ENCODE measurements at regions not wholly inside any gene's neighbourhood (a gene's known extent, or its start where the extent isn't known, plus 50 kb on each side); places are given as distances from the start of the nearest gene placed in this dataset.

DNA sequence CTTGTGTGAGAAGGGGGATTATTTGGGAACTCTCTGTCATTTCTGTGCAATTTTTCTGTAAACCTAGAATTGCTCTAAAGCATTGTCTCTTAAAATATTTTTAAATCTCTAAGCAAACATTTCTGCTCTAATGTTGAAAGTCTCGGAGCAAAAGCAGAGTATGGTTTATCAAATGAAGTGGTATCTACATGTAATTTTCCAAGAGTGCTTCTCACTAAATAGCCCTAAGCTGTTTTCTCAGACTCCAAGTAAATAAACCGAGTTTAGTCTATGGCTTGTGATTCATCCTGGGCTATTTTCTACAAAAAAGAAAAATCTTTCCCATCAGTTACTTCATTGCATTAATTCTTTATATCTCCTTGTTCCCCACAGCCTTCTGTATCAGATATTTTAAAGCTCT is 90.8 kb downstream of the METTL4 start:
- Histone ChIP-seq H3K36me3 (replicated peaks in 1 of 2; ENCODE audit: control insufficient read depth in 1 of 2, insufficient read depth in 2 of 2, low read length in 1 of 2) (no peaks in the 10 kb centered on the region), H3K4me1 (ENCODE audit: control insufficient read depth in 1 of 2, insufficient read depth in 2 of 2, low read depth in 1 of 2, low read length in 1 of 2) (no peaks in the 10 kb centered on the region; a peak in 1 of 4 replicates), H3K4me3 (ENCODE audit: low read depth in 2 of 2, low read length in 1 of 2) (no peak overlapping the region), H3K4me2 (no peak overlapping the region), H3K9me3 (no peaks in the 10 kb centered on the region), H3K9me2 (no peaks in the 10 kb centered on the region), H4K20me1 (ENCODE audit: insufficient read depth) (no peaks in the 10 kb centered on the region), H3F3A (replicated peaks; ENCODE audit: insufficient read depth) (no peaks in the 10 kb centered on the region), H3K9ac (no peak overlapping the region), H3K79me2 (ENCODE audit: insufficient read depth) (no peaks in the 10 kb centered on the region), H3K27me3 (ENCODE audit: insufficient read depth) (no peaks in the 10 kb centered on the region), H3K27ac (ENCODE audit: low read depth in 2 of 2, low read length in 1 of 2) (no peak overlapping the region), H2AFZ (ENCODE audit: low read depth) (peak overlapping the region; percentile 61; the same call in 1 of the 2 replicates)
- POLR2A ChIA-PET: no interaction called here
- no peak for DNase-seq
- no peak for TF ChIP-seq YY1 (IDR thresholded peaks at IDR 0.05; ENCODE audit: low read depth)
- no peak for TF ChIP-seq MXI1 (IDR thresholded peaks at IDR 0.05; ENCODE audit: low read depth, low read length)
- WGBS (ENCODE audit: low lambda C conversion rate): 55% methylated on average over 2 of the region's 2 CpGs
- CTCF ChIA-PET: no interaction called here

DNA sequence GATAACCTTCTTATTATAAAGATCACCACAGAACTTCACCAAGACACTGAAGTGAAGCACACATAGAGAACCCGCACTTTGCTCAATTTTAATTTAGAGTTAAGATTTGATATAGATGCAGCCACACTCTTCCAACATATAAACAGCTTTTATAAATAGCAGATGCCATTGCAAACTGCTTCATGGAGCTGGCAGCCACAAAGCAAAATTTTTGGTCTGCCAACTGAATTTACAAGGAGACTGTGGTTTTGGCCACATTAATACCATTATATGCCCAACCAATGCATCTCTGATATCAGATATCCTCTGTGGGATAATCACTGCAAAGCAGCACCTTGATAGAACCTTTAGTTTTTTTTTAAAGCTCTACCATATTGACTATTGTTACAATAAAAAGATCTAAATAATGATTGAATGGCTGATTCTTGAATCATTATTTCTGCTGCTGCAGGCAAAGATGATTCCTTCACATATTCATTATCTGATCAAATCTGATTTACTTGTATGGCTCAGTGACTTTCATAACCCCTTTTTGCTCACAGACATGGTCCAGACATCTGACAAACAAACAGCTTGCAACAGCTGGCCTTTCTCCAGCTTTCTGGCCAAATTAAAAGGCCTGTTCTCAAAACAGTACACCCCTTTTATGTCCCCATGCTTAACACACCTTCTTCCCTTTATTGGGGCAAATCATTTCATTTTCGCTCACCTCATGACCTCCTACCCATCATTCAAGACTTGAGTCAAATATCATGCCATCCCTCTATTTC is 88.4 kb downstream of the METTL4 start:
- Histone ChIP-seq H3K27ac (ENCODE audit: low read depth in 2 of 2, low read length in 1 of 2) (no peak overlapping the region), H3K9me3 (no peaks in the 10 kb centered on the region), H3K4me2 (no peak overlapping the region), H3K79me2 (ENCODE audit: insufficient read depth) (no peaks in the 10 kb centered on the region), H3K9ac (no peak overlapping the region), H3K9me2 (no peaks in the 10 kb centered on the region), H3K4me1 (ENCODE audit: control insufficient read depth in 1 of 2, insufficient read depth in 2 of 2, low read depth in 1 of 2, low read length in 1 of 2) (no peaks in the 10 kb centered on the region; a peak in 1 of 4 replicates), H3K27me3 (ENCODE audit: insufficient read depth) (no peaks in the 10 kb centered on the region), H4K20me1 (ENCODE audit: insufficient read depth) (no peaks in the 10 kb centered on the region), H2AFZ (ENCODE audit: low read depth) (no peak overlapping the region), H3K36me3 (replicated peaks in 1 of 2; ENCODE audit: control insufficient read depth in 1 of 2, insufficient read depth in 2 of 2, low read length in 1 of 2) (no peaks in the 10 kb centered on the region), H3F3A (replicated peaks; ENCODE audit: insufficient read depth) (no peaks in the 10 kb centered on the region), H3K4me3 (ENCODE audit: low read depth in 2 of 2, low read length in 1 of 2) (no peak overlapping the region)
- 64% methylated on average over 2 of the region's 2 CpGs for WGBS (ENCODE audit: low lambda C conversion rate)
- ChIA-PET CTCF (interaction anchor here (0.6 to 0.8 kb wide), 2 partner anchors 64 kb away, joined by 3 read pairs; no protein-coding TSS in a partner anchor), POLR2A (no interaction called here)
- DNase-seq: peak; percentile 9
- no peak for TF ChIP-seq FOXM1 (IDR thresholded peaks at IDR 0.05; ENCODE audit: low read depth)
- TF ChIP-seq TAF1 (IDR thresholded peaks at IDR 0.05; ENCODE audit: borderline replicate concordance, low read depth, low read length): no peak
- no peak for TF ChIP-seq CHD2 (IDR thresholded peaks at IDR 0.05; ENCODE audit: low read length, partially characterized antibody)
- TF ChIP-seq, protein P1, sequence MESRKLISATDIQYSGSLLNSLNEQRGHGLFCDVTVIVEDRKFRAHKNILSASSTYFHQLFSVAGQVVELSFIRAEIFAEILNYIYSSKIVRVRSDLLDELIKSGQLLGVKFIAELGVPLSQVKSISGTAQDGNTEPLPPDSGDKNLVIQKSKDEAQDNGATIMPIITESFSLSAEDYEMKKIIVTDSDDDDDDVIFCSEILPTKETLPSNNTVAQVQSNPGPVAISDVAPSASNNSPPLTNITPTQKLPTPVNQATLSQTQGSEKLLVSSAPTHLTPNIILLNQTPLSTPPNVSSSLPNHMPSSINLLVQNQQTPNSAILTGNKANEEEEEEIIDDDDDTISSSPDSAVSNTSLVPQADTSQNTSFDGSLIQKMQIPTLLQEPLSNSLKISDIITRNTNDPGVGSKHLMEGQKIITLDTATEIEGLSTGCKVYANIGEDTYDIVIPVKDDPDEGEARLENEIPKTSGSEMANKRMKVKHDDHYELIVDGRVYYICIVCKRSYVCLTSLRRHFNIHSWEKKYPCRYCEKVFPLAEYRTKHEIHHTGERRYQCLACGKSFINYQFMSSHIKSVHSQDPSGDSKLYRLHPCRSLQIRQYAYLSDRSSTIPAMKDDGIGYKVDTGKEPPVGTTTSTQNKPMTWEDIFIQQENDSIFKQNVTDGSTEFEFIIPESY (IDR thresholded peaks at IDR 0.05; ENCODE audit: borderline replicate concordance, low read depth): no peak

DNA sequence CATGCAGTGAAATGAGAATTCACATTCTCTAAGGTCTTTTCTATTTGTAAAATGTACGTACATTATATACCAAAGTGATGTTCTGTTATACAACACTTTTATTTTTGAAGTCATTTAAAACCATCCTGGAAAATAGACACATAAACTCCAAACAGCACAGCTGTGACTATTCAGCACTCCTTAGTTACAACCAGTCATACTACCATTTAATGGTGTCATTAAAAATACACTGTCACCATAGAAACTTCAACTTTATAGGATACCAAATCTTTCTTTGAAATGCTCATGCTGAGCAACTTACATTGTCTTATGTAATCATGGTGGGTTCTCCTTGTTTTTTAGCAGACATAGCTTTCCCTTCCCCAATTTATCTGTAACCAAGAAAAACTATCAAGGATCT is 85.3 kb downstream of the METTL4 start:
- no peak overlapping the region for H3K9ac ChIP-seq
- H3K4me2 ChIP-seq: no peak overlapping the region
- H3K27me3 ChIP-seq (ENCODE audit: insufficient read depth): no peaks in the 10 kb centered on the region
- H3K9me3 ChIP-seq: no peaks in the 10 kb centered on the region
- ChIA-PET CTCF (interaction anchor here (1.1 kb wide), 1 partner anchor 61 kb away, joined by 3 read pairs; no protein-coding TSS in a partner anchor), POLR2A (no interaction called here)
- no peak for DNase-seq
- H3K4me3 ChIP-seq (ENCODE audit: low read depth in 2 of 2, low read length in 1 of 2): no peak overlapping the region
- no peaks in the 10 kb centered on the region for H3K79me2 ChIP-seq (ENCODE audit: insufficient read depth)
- H3K27ac ChIP-seq (ENCODE audit: low read depth in 2 of 2, low read length in 1 of 2): no peak overlapping the region
- no peak overlapping the region; the same call in 1 of the 2 replicates for H2AFZ ChIP-seq (ENCODE audit: low read depth)
- H4K20me1 ChIP-seq (ENCODE audit: insufficient read depth): no peaks in the 10 kb centered on the region
- no peaks in the 10 kb centered on the region; a peak in 1 of 4 replicates for H3K4me1 ChIP-seq (ENCODE audit: control insufficient read depth in 1 of 2, insufficient read depth in 2 of 2, low read depth in 1 of 2, low read length in 1 of 2)
- H3K9me2 ChIP-seq: no peaks in the 10 kb centered on the region
- WGBS (ENCODE audit: low lambda C conversion rate): 73% methylated on average over 1 of the region's 1 CpG
- H3F3A ChIP-seq (replicated peaks; ENCODE audit: insufficient read depth): no peaks in the 10 kb centered on the region
- H3K36me3 ChIP-seq (replicated peaks in 1 of 2; ENCODE audit: control insufficient read depth in 1 of 2, insufficient read depth in 2 of 2, low read length in 1 of 2): no peaks in the 10 kb centered on the region
- TF ChIP-seq, protein P2, sequence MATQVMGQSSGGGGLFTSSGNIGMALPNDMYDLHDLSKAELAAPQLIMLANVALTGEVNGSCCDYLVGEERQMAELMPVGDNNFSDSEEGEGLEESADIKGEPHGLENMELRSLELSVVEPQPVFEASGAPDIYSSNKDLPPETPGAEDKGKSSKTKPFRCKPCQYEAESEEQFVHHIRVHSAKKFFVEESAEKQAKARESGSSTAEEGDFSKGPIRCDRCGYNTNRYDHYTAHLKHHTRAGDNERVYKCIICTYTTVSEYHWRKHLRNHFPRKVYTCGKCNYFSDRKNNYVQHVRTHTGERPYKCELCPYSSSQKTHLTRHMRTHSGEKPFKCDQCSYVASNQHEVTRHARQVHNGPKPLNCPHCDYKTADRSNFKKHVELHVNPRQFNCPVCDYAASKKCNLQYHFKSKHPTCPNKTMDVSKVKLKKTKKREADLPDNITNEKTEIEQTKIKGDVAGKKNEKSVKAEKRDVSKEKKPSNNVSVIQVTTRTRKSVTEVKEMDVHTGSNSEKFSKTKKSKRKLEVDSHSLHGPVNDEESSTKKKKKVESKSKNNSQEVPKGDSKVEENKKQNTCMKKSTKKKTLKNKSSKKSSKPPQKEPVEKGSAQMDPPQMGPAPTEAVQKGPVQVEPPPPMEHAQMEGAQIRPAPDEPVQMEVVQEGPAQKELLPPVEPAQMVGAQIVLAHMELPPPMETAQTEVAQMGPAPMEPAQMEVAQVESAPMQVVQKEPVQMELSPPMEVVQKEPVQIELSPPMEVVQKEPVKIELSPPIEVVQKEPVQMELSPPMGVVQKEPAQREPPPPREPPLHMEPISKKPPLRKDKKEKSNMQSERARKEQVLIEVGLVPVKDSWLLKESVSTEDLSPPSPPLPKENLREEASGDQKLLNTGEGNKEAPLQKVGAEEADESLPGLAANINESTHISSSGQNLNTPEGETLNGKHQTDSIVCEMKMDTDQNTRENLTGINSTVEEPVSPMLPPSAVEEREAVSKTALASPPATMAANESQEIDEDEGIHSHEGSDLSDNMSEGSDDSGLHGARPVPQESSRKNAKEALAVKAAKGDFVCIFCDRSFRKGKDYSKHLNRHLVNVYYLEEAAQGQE (IDR thresholded peaks at IDR 0.05; ENCODE audit: low read depth, low read length): no peak
- TF ChIP-seq YY1 (IDR thresholded peaks at IDR 0.05; ENCODE audit: low read depth) (no peak), RAD21 (IDR thresholded peaks at IDR 0.05; ENCODE audit: low read length) (no peak), TCF12 (IDR thresholded peaks at IDR 0.05) (no peak), MXI1 (IDR thresholded peaks at IDR 0.05; ENCODE audit: low read depth, low read length) (no peak), RXRA (IDR thresholded peaks at IDR 0.05; ENCODE audit: borderline replicate concordance, low read depth) (no peak), POLR2AphosphoS5 (IDR thresholded peaks at IDR 0.05; ENCODE audit: low read depth, low read length) (no peak), TAF1 (IDR thresholded peaks at IDR 0.05; ENCODE audit: borderline replicate concordance, low read depth, low read length) (no peak), RFX5 (IDR thresholded peaks at IDR 0.05; ENCODE audit: low read length) (no peak), RCOR1 (IDR thresholded peaks at IDR 0.05; ENCODE audit: low read length) (no peak), EP300 (IDR thresholded peaks at IDR 0.05; ENCODE audit: borderline replicate concordance in 1 of 2, low read depth in 1 of 2, low read length in 1 of 2) (no peak), GATA2 (CRISPR knock-in tag; IDR thresholded peaks at IDR 0.05) (no peak)
- TF ChIP-seq, protein P3, sequence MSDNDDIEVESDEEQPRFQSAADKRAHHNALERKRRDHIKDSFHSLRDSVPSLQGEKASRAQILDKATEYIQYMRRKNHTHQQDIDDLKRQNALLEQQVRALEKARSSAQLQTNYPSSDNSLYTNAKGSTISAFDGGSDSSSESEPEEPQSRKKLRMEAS (IDR thresholded peaks at IDR 0.05; ENCODE audit: low read depth): no peak

Data from SK-N-SH (cell line).